ENCODE measurements at regions not wholly inside any gene's neighbourhood (a gene's known extent, or its start where the extent isn't known, plus 50 kb on each side); places are given as distances from the start of the nearest gene placed in this dataset.
"Not testable (repeated sequence)": the region's sequence is repeated elsewhere in the genome, so short reads cannot be mapped to it uniquely, and the experiment has no call there.

GRCh38 chr5:67870662-67871061, 344.9 kb upstream of the PIK3R1 start:
- Mint-ChIP-seq H3K9me3 (no peaks in the 10 kb centered on the region), H3K36me3 (ENCODE audit: low read depth) (no peaks in the 10 kb centered on the region), H3K4me3 (no peak overlapping the region), H3K27ac (no peak overlapping the region), H3K4me1 (ENCODE audit: low read depth) (no peaks in the 10 kb centered on the region), H3K27me3 (peaks cover 8% of the 10 kb centered on the region)
- H3K4me1 ChIP-seq (ENCODE audit: insufficient read depth, low read length), result no peaks in the 10 kb centered on the region
- TF ChIP-seq, protein P1, sequence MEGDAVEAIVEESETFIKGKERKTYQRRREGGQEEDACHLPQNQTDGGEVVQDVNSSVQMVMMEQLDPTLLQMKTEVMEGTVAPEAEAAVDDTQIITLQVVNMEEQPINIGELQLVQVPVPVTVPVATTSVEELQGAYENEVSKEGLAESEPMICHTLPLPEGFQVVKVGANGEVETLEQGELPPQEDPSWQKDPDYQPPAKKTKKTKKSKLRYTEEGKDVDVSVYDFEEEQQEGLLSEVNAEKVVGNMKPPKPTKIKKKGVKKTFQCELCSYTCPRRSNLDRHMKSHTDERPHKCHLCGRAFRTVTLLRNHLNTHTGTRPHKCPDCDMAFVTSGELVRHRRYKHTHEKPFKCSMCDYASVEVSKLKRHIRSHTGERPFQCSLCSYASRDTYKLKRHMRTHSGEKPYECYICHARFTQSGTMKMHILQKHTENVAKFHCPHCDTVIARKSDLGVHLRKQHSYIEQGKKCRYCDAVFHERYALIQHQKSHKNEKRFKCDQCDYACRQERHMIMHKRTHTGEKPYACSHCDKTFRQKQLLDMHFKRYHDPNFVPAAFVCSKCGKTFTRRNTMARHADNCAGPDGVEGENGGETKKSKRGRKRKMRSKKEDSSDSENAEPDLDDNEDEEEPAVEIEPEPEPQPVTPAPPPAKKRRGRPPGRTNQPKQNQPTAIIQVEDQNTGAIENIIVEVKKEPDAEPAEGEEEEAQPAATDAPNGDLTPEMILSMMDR (IDR thresholded peaks at IDR 0.05), result no peak
- ChIA-PET CTCF (no interaction called here), POLR2A (no interaction called here)
- intact Hi-C loops (cut with DNase I, micrococcal nuclease), result no loop called here
- H3K36me3 ChIP-seq (ENCODE audit: insufficient read depth, low read length), result no peaks in the 10 kb centered on the region
- H3K27ac ChIP-seq (ENCODE audit: low read depth in 1 of 2, low read length in 2 of 2), result no peak overlapping the region
- no peaks in the 10 kb centered on the region for H3K9me3 ChIP-seq (ENCODE audit: control insufficient read depth in 1 of 2, insufficient read depth in 1 of 2, low read length in 2 of 2)
- no peak for DNase-seq
- no peak for ATAC-seq (ENCODE audit: poor library complexity)
- H3K4me3 ChIP-seq (ENCODE audit: low read length), result no peak overlapping the region
- H3K27me3 ChIP-seq (ENCODE audit: control insufficient read depth in 1 of 2, insufficient read depth in 2 of 2, low read length in 2 of 2), result no peaks in the 10 kb centered on the region

- H3K4me1 ChIP-seq (ENCODE audit: insufficient read depth, low read length); DNase-seq; H3K27me3 Mint-ChIP-seq; H3K4me1 Mint-ChIP-seq (ENCODE audit: low read depth); H3K9me3 Mint-ChIP-seq; ATAC-seq (ENCODE audit: poor library complexity); H3K36me3 ChIP-seq (ENCODE audit: insufficient read depth, low read length); POLR2A ChIA-PET; CTCF ChIA-PET; H3K36me3 Mint-ChIP-seq (ENCODE audit: low read depth); H3K27me3 ChIP-seq (ENCODE audit: control insufficient read depth in 1 of 2, insufficient read depth in 2 of 2, low read length in 2 of 2); H3K27ac ChIP-seq (ENCODE audit: low read depth in 1 of 2, low read length in 2 of 2); intact Hi-C loops (cut with DNase I, micrococcal nuclease); H3K9me3 ChIP-seq (ENCODE audit: control insufficient read depth in 1 of 2, insufficient read depth in 1 of 2, low read length in 2 of 2); H3K4me3 ChIP-seq (ENCODE audit: low read length); H3K4me3 Mint-ChIP-seq; H3K27ac Mint-ChIP-seq: not testable (repeated sequence)
These were observed 351.2 kb upstream of the PIK3R1 start for GRCh38 chr5:67864335-67864734.

- Mint-ChIP-seq H3K4me1 (ENCODE audit: low read depth) (no peaks in the 10 kb centered on the region), H3K4me3 (no peak overlapping the region), H3K36me3 (ENCODE audit: low read depth) (no peaks in the 10 kb centered on the region), H3K27ac (no peak overlapping the region), H3K9me3 (no peaks in the 10 kb centered on the region), H3K27me3 (no peaks in the 10 kb centered on the region)
- POLR2A ChIA-PET, result no interaction called here
- TF ChIP-seq, protein P1 (IDR thresholded peaks at IDR 0.05), result no peak
- intact Hi-C loops (cut with DNase I, micrococcal nuclease), result no loop called here
- ATAC-seq (ENCODE audit: poor library complexity) (no peak), DNase-seq (no peak)
- CTCF ChIA-PET, result no interaction called here
- Histone ChIP-seq H3K4me3 (ENCODE audit: low read length) (no peak overlapping the region), H3K4me1 (ENCODE audit: insufficient read depth, low read length) (no peaks in the 10 kb centered on the region), H3K36me3 (ENCODE audit: insufficient read depth, low read length) (no peaks in the 10 kb centered on the region), H3K27ac (ENCODE audit: low read depth in 1 of 2, low read length in 2 of 2) (no peak overlapping the region), H3K9me3 (ENCODE audit: control insufficient read depth in 1 of 2, insufficient read depth in 1 of 2, low read length in 2 of 2) (no peaks in the 10 kb centered on the region), H3K27me3 (ENCODE audit: control insufficient read depth in 1 of 2, insufficient read depth in 2 of 2, low read length in 2 of 2) (no peaks in the 10 kb centered on the region)
These were observed 357.0 kb upstream of the PIK3R1 start for GRCh38 chr5:67858471-67859031.

DNA sequence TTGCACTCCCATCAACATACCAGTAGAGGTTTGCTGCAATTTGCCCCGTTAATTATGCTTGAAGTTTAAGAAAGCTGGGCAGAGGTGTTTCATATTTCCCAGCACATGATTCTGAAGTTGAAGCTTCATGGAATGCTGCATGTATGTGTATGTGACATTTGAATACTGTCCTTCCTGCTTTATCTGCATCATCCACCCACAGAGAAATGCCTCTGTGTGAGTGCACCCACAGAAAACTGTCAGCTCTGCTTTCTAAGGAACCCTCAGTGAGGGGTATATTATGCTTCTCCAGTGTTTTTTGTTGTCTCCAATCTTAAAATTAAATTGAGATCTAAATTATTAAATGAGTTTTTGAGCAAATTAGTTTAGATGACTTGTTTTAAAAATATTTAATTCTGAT, 358.1 kb upstream of the PIK3R1 start:
- no peak overlapping the region for H3K27ac Mint-ChIP-seq

More for the DNA sequence above, 358.1 kb upstream of the PIK3R1 start:
- H3K27me3 Mint-ChIP-seq, result no peaks in the 10 kb centered on the region
- H3K27ac ChIP-seq (ENCODE audit: low read depth in 1 of 2, low read length in 2 of 2), result no peak overlapping the region
- H3K9me3 ChIP-seq (ENCODE audit: control insufficient read depth in 1 of 2, insufficient read depth in 1 of 2, low read length in 2 of 2), result no peaks in the 10 kb centered on the region
- no peak overlapping the region for H3K4me3 ChIP-seq (ENCODE audit: low read length)
- TF ChIP-seq, protein P1 (IDR thresholded peaks at IDR 0.05), result no peak
- no peaks in the 10 kb centered on the region for H3K36me3 Mint-ChIP-seq (ENCODE audit: low read depth)
- H3K27me3 ChIP-seq (ENCODE audit: control insufficient read depth in 1 of 2, insufficient read depth in 2 of 2, low read length in 2 of 2), result no peaks in the 10 kb centered on the region
- H3K36me3 ChIP-seq (ENCODE audit: insufficient read depth, low read length), result no peaks in the 10 kb centered on the region
- CTCF ChIA-PET, result no interaction called here
- H3K9me3 Mint-ChIP-seq, result no peaks in the 10 kb centered on the region
- DNase-seq (no peak), ATAC-seq (ENCODE audit: poor library complexity) (no peak)
- POLR2A ChIA-PET, result no interaction called here
- H3K4me1 Mint-ChIP-seq (ENCODE audit: low read depth), result no peaks in the 10 kb centered on the region
- intact Hi-C loops (cut with DNase I, micrococcal nuclease), result no loop called here
- H3K4me1 ChIP-seq (ENCODE audit: insufficient read depth, low read length), result no peaks in the 10 kb centered on the region
- H3K4me3 Mint-ChIP-seq, result no peak overlapping the region

Measured in CD4-positive, alpha-beta T cell (primary cell).